ENCODE measurements at regions not wholly inside any gene's neighbourhood (a gene's known extent, or its start where the extent isn't known, plus 50 kb on each side); places are given as distances from the start of the nearest gene placed in this dataset.

- no peak for TF ChIP-seq CTCF (IDR thresholded peaks at IDR 0.05)
- TF ChIP-seq EP300 (IDR thresholded peaks at IDR 0.05): no peak
- TF ChIP-seq POLR2AphosphoS5 (IDR thresholded peaks at IDR 0.05): no peak
- TF ChIP-seq POLR2A (IDR thresholded peaks at IDR 0.05; ENCODE audit: low read depth): no peak
Observed at GRCh38 chr14:99015833-99016232, 256.2 kb downstream of the BCL11B start.
